ENCODE measurements at regions not wholly inside any gene's neighbourhood (a gene's known extent, or its start where the extent isn't known, plus 50 kb on each side); places are given as distances from the start of the nearest gene placed in this dataset.

DNA sequence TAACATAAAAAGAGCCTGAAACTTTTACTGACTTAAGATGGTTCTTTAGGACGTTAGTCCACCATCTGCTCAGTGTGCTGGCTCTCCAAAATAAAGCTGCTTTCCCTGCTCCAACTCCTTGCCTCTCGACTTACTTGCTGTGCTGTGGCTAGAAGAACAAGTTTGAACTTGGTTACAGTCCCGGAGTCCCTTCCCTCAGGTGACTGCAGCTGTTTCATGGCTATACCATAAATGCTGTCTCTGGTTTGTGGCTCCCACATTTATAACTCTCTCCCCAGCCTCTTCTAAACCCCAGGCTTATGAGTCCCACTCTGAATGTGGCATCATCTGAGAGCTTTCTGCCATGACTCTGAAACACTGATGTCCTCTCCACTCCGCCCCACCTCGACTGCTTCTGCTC is 166.2 kb upstream of the ADRA1D start:
- ATAC-seq, result no peak
- POLR2A ChIA-PET, result no interaction called here
- no peak for DNase-seq
- peaks cover 0 to 5% (median 0%) of the 10 kb centered on the region in 4 donors for H3K4me1 Mint-ChIP-seq
- H3K4me3 Mint-ChIP-seq, result no peak overlapping the region
- no peaks in the 10 kb centered on the region for H3K36me3 Mint-ChIP-seq
- H3K27ac Mint-ChIP-seq, result peak overlapping the region in 1 of 10 donors; percentile 14
- peaks cover 0 to 8% (median 0%) of the 10 kb centered on the region in 9 donors for H3K9me3 Mint-ChIP-seq
- peaks cover 0 to 3% (median 0%) of the 10 kb centered on the region in 5 donors for H3K27me3 Mint-ChIP-seq

DNA sequence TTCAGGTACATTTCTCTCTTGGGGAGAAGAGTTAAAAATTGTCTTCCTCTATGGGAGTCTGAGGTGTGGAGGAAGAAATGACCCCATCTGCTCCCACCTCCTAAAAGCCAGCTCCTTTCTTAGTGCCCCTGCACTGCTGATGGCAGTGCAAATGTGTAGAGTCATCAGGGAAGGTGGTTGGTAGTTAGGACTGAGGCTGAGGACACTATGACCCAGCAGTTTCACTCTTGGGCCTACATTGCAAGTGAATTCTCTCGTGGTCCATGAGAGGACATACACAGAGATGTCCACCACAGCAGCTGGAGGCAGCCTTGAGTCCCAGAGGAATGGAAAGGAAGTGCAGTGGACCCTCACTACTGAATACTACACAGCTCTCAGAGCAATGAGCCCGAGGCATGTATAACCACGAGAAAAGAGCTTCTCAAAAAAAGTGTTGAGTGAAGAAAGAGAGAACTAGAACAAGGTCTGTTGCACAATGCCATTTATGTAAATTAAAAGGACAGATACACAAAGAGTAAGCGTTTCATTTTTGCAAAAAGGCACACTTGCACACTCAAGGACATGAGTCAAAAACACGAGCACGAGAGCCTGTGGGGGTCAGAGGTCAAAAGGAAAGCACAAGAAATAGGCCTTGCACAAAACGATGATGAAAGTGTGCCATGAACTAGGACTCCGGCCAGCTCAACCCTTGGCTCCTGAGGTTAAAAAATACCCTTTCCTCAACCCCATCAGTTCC is 164.4 kb upstream of the ADRA1D start:
- POLR2A ChIA-PET, result no interaction called here
- no peak for ATAC-seq
- peaks cover 0 to 3% (median 0%) of the 10 kb centered on the region in 5 donors for H3K27me3 Mint-ChIP-seq
- peaks cover 0 to 2% (median 0%) of the 10 kb centered on the region in 9 donors for H3K9me3 Mint-ChIP-seq
- H3K4me3 Mint-ChIP-seq, result no peak overlapping the region
- H3K4me1 Mint-ChIP-seq, result peaks cover 0 to 5% (median 0%) of the 10 kb centered on the region in 4 donors
- no peak for DNase-seq
- H3K36me3 Mint-ChIP-seq, result no peaks in the 10 kb centered on the region
- H3K27ac Mint-ChIP-seq, result no peak overlapping the region

DNA sequence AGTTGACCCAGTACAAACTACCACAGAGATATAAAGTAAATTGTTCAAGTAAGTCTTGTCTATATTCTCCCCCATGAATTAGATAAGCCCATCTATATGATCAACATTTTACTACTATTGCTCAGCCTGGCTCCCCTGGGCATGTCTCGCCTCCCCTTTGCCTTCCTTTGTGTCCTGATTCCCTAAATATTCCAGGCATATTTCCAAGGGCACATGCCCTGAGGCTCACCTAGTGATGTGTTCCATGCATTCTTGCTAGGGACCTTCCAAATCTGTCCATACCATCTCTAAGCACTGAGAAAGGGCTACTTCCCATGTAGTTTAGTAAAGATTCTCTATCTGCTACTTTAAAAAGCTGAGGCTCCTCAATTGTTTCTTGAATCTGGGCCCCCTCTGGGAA is 163.1 kb upstream of the ADRA1D start:
- ATAC-seq (no peak), DNase-seq (no peak)
- Mint-ChIP-seq H3K36me3 (no peaks in the 10 kb centered on the region), H3K9me3 (no peaks in the 10 kb centered on the region), H3K27ac (no peak overlapping the region), H3K27me3 (peaks cover 0 to 3% (median 0%) of the 10 kb centered on the region in 5 donors), H3K4me1 (peaks cover 0 to 5% (median 0%) of the 10 kb centered on the region in 4 donors), H3K4me3 (no peak overlapping the region)
- POLR2A ChIA-PET, result no interaction called here

DNA sequence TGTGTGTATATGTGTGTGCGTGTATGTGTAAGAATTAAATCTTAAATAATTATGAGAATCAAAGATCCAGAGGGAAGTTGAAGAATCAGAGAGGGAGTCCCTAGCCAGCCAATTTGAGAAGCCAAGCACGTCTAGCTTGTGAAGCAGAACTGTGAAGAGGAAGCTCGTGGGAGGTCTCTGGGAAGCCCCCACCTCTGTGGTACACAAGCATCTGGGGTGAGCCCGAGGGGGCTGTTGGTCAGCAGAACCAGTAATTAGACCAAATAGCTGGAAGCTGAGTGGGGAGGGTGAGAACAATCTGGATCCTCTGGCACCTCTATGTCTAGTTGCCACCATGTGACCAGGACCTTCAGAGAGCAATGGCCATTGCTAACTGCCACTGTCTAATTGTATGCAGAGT is 162.7 kb upstream of the ADRA1D start:
- Mint-ChIP-seq H3K36me3 (no peaks in the 10 kb centered on the region), H3K27me3 (peaks cover 0 to 3% (median 0%) of the 10 kb centered on the region in 5 donors), H3K27ac (no peak overlapping the region), H3K9me3 (no peaks in the 10 kb centered on the region), H3K4me1 (peaks cover 0 to 5% (median 0%) of the 10 kb centered on the region in 4 donors), H3K4me3 (no peak overlapping the region)
- POLR2A ChIA-PET, result no interaction called here
- no peak for DNase-seq
- no peak for ATAC-seq

DNA sequence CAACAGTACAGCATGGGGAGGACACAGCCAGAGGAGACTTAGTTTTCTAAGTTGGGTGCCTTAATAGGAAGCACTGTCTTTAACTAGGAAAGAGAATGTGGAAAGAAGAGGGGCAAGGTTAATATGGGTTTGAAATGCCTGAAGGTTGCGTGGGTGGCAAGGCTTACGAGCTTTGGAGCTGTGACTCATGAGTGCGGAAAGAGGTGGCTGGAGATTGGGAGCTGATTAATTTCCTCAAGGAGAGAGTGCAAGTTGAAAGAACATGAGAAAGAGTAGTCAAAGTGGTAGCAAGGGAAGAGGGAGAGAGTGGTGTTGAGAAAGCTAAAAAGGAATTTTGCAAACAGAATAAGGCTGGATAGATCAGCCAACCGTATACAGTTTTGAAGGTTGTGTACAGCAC is 157.5 kb upstream of the ADRA1D start:
- no peak overlapping the region for H3K4me3 Mint-ChIP-seq
- H3K27me3 Mint-ChIP-seq, result peaks cover 8 to 15% (median 10%) of the 10 kb centered on the region in 5 donors
- DNase-seq (no peak), ATAC-seq (no peak)
- no peaks in the 10 kb centered on the region for H3K36me3 Mint-ChIP-seq
- H3K9me3 Mint-ChIP-seq, result peaks cover 0 to 4% (median 0%) of the 10 kb centered on the region in 9 donors
- POLR2A ChIA-PET, result no interaction called here
- H3K4me1 Mint-ChIP-seq, result no peaks in the 10 kb centered on the region
- H3K27ac Mint-ChIP-seq, result no peak overlapping the region

DNA sequence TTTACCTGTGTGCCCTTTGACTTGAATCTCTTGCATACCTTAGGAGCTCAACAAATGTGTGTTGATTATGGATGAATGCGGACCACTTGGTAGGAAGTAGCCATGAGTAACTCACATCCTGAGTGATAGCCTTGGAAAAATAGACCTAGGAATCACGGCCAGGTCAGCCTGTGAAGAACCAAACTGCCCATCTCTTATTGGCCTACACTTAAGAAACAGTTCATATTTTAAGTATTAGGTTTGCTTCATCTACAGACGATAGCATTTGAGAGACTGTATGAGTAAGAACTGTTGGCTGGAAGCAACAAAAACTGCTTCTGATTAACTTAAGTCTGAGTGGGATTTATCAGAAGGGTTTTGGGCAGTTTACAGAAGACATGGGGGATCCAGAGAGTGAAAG is 152.5 kb upstream of the ADRA1D start:
- Mint-ChIP-seq H3K27me3 (peaks cover 9 to 49% (median 22%) of the 10 kb centered on the region in 5 donors), H3K36me3 (peaks cover 0 to 19% (median 0%) of the 10 kb centered on the region in 3 donors), H3K4me3 (no peak overlapping the region), H3K9me3 (peaks cover 8 to 22% (median 11%) of the 10 kb centered on the region in 9 donors), H3K27ac (no peak overlapping the region), H3K4me1 (no peaks in the 10 kb centered on the region)
- ATAC-seq (no peak), DNase-seq (no peak)
- POLR2A ChIA-PET, result no interaction called here

DNA sequence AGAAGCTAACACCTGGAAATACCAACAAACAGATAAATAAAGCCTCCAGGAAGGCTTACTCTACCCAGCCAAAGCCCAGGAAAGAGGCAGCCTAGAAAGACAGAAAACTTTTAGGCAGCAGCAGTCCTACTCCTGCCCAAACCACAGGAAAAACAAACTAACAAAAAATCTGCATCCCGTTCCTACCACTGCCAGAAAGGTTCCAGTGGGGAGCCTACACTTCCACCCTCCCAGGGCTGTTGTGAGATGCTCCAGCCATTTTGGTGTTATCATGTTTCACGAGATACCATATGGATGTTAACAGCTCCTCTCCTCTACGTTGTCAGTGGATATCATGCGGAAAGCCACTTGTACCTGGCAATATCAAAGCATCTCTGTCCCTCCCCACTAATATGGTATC is 135.9 kb upstream of the ADRA1D start:
- Mint-ChIP-seq H3K4me1 (no peaks in the 10 kb centered on the region), H3K36me3 (peaks cover 0 to 5% (median 0%) of the 10 kb centered on the region in 3 donors), H3K27me3 (peaks cover 15 to 30% (median 20%) of the 10 kb centered on the region in 5 donors), H3K27ac (no peak overlapping the region), H3K4me3 (no peak overlapping the region), H3K9me3 (peaks cover 0 to 12% (median 5%) of the 10 kb centered on the region in 9 donors)
- ATAC-seq (no peak), DNase-seq (no peak)
- POLR2A ChIA-PET, result no interaction called here

DNA sequence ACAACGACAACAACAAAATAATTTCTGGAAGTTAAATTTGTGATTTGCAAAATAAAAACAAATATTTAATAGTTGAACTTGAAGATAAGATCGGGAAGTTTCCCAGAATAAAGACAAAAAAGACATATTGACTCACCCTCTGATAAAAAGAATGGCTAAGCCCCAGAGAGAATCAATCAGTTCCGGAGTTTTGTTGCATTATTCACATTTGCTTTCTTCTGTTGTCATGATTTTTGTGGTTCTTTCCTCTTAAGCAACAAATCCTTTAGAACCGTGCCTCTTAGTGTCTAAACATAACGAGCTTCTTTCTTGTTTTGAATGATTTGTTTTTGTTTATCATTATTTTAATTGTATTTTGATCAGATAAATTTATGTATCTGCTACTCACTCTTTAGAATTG is 134.9 kb upstream of the ADRA1D start:
- Mint-ChIP-seq H3K4me3 (no peak overlapping the region), H3K27me3 (peaks cover 15 to 39% (median 23%) of the 10 kb centered on the region in 5 donors), H3K9me3 (peaks cover 0 to 12% (median 5%) of the 10 kb centered on the region in 9 donors), H3K36me3 (peaks cover 0 to 5% (median 0%) of the 10 kb centered on the region in 3 donors), H3K27ac (no peak overlapping the region), H3K4me1 (no peaks in the 10 kb centered on the region)
- DNase-seq (no peak), ATAC-seq (no peak)
- POLR2A ChIA-PET, result no interaction called here

DNA sequence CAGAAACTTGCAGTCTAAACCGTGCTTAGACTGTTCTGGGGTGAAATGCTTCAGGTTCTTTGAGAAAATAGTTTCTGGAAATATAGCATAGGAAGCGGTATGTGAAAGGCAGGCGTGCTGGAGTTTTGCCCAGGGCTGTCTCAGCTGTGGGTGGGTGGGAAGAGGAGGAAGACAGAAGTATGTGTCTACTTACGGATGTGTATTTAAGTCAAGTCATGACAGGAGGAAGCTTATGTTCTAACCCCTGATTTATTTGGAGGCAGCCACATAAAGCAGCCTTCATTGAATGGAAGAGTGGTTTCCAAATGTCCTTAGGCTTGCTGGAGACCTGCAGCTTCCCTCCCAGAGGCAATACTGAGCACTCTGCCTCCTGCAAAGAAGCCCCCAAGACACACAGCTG is 126.8 kb upstream of the ADRA1D start:
- Mint-ChIP-seq H3K4me1 (peaks cover 0 to 2% (median 0%) of the 10 kb centered on the region in 4 donors), H3K27me3 (peaks cover 9 to 18% (median 12%) of the 10 kb centered on the region in 5 donors), H3K9me3 (no peaks in the 10 kb centered on the region), H3K4me3 (no peak overlapping the region), H3K27ac (no peak overlapping the region), H3K36me3 (no peaks in the 10 kb centered on the region)
- ATAC-seq (no peak), DNase-seq (no peak)
- POLR2A ChIA-PET, result no interaction called here

DNA sequence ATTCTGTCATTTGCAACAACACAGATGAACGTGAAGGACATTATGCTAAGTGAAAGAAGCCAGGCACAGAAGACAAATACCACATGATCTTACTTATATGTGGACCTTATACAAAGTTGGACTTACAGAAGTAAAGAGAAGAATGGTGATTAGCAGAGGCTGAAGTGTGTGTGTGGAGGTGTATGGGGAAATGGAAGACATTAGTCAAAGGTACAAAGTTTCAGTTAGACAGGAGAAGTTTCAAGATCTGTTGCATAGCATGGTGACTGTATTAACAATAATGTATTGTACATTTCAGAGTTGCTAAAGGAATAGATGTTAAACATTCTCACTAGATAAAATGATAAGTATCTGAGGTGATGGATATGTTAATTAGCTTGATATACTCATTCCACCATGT is 124.4 kb upstream of the ADRA1D start:
- Mint-ChIP-seq H3K9me3 (no peaks in the 10 kb centered on the region), H3K27ac (no peak overlapping the region), H3K36me3 (no peaks in the 10 kb centered on the region), H3K4me1 (peaks cover 11 to 16% (median 14%) of the 10 kb centered on the region in 4 donors), H3K4me3 (no peak overlapping the region), H3K27me3 (peaks cover 0 to 5% (median 1%) of the 10 kb centered on the region in 5 donors)
- no peak for DNase-seq
- ATAC-seq, result no peak
- POLR2A ChIA-PET, result no interaction called here

DNA sequence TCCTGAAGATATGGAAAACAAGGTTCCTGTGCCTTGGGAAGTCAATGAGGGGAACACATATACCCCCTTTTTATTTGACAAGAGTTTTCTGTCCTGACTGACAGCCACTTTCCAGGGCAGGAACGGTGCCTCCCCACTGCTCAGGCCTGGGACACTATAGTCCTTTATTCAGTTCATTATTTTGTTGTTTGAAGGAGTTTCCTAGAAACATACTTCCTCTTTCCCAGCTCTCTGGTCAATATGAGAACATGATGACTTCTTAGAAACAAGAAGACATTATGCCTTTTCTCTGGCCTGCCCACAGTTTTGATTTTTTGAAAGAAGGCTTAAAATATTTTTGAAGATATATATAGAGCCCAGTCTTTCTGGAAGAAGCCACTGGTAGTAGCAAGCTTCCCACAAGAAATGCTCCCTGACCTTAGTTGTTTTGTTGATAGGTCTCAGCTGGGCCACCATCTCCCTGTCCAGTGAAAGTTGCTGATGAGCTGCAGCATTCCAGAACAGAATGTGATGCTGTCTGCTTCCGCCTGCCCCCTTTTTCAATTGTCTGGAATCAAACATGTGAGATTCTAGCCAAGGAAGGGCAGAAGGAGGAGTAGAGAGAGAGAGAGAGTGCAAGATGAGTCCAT is 122.7 kb upstream of the ADRA1D start:
- Mint-ChIP-seq H3K27me3 (peaks cover 0 to 3% (median 1%) of the 10 kb centered on the region in 5 donors), H3K4me1 (peaks cover 11 to 16% (median 14%) of the 10 kb centered on the region in 4 donors)

DNA sequence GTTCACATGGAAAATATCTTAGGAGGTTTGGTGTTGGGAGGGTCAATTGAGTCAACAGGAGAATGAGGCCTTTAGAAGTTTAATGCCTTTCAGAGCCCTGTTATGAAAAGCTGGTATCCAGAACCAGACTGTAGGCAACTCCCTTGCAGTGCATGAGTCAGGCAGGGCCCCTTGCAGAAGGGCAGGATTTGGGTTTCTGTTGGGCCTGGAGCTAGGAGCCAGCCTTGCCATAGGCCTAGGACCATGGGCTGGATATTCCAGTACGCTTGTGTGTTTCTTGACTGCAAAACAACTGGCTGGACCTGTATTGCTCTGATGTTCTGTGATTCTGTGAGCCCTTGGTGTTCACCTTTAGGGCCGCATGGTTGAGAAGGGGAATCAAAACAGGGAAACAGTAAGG is 121.8 kb upstream of the ADRA1D start:
- H3K4me3 Mint-ChIP-seq, result no peak overlapping the region
- POLR2A ChIA-PET, result no interaction called here
- DNase-seq (no peak), ATAC-seq (no peak)
- H3K27ac Mint-ChIP-seq, result peak overlapping the region in 1 of 10 donors; percentile 22
- H3K9me3 Mint-ChIP-seq, result no peaks in the 10 kb centered on the region
- H3K4me1 Mint-ChIP-seq, result peaks cover 11 to 16% (median 14%) of the 10 kb centered on the region in 4 donors
- no peaks in the 10 kb centered on the region for H3K36me3 Mint-ChIP-seq
- H3K27me3 Mint-ChIP-seq, result peaks cover 0 to 2% (median 0%) of the 10 kb centered on the region in 5 donors

More for the DNA sequence above, 122.7 kb upstream of the ADRA1D start:
- H3K36me3 Mint-ChIP-seq, result no peaks in the 10 kb centered on the region
- H3K9me3 Mint-ChIP-seq, result no peaks in the 10 kb centered on the region
- no peak overlapping the region for H3K27ac Mint-ChIP-seq
- no peak overlapping the region for H3K4me3 Mint-ChIP-seq
- no peak for ATAC-seq
- POLR2A ChIA-PET, result no interaction called here
- DNase-seq, result no peak

DNA sequence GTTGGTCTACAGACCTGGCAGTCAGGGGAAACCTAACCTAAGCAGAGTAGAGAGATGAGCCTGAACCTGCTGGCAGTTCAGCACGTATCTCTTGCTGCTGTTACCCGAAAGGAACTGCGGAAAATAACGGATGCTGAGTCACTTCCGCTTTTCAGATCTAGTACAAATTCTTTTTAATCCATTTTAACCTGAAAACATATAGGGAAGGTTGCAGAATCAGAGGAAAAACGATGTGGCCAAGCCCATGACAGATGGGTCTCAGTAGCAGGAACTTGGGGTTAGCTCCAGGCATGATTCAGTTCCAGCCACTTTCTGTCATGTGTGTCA is 120.7 kb upstream of the ADRA1D start:
- H3K4me3 Mint-ChIP-seq, result peak overlapping the region in 4 of 10 donors; percentile 3 to 23 (median 10)
- peak overlapping the region in 5 of 10 donors; percentile 12 to 79 (median 67) for H3K27ac Mint-ChIP-seq
- ATAC-seq, result peak in 1 of 2 donors; percentile 42
- H3K9me3 Mint-ChIP-seq, result no peaks in the 10 kb centered on the region
- POLR2A ChIA-PET, result no interaction called here
- DNase-seq, result no peak
- H3K36me3 Mint-ChIP-seq, result no peaks in the 10 kb centered on the region
- peaks cover 0 to 1% (median 0%) of the 10 kb centered on the region in 5 donors for H3K27me3 Mint-ChIP-seq
- H3K4me1 Mint-ChIP-seq, result peaks cover 11 to 16% (median 14%) of the 10 kb centered on the region in 4 donors
